ENCODE measurements at regions not wholly inside any gene's neighbourhood (a gene's known extent, or its start where the extent isn't known, plus 50 kb on each side); places are given as distances from the start of the nearest gene placed in this dataset.

DNA sequence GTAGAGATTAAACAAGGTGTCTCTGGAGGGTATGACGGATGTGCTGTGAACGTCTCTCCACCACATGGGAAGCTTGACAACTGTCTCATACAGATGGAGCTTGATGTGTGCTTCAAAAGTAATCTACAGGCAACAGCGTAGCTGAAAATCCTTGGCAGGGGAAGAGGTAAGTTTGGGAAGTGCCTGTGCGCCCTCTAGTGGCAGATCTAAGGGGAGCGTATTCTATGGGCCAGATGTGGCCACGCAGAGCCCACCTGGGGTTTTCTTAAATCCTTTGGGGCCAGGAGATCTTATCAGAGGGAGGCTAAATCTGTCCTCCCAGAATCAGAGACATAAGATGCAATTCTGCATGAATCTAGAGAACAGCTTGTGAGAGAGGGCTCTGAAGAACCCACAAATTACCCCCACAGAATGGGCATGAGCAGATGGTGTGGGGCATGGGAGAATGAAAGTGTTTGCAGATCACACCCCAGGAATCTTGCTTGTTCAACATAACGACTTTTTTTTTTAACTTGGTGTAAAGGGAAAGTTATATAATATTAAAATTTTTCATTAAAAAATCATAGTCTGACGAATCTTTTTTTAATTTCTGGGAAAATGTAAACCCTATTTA, 91.2 kb upstream of the MPP7 start:
- no peak for TF ChIP-seq POLR2AphosphoS5 (IDR thresholded peaks at IDR 0.05; ENCODE audit: low read depth, low read length)
- no peak for TF ChIP-seq POLR2A (IDR thresholded peaks at IDR 0.05; ENCODE audit: low read depth, low read length)

Measured in GM12892 (cell line).